ENCODE measurements at regions not wholly inside any gene's neighbourhood (a gene's known extent, or its start where the extent isn't known, plus 50 kb on each side); places are given as distances from the start of the nearest gene placed in this dataset.

GRCh38 chr2:57278451-57278850, 768.2 kb upstream of the VRK2 start:
- no peak for DNase-seq (ENCODE audit: low read depth)

- no peak for DNase-seq (ENCODE audit: low read depth)
Measured at GRCh38 chr2:57291209-57291608, 755.4 kb upstream of the VRK2 start.

GRCh38 chr2:57296795-57297517, 749.6 kb upstream of the VRK2 start:
- DNase-seq (ENCODE audit: low read depth) = peak; percentile 5

- DNase-seq (ENCODE audit: low read depth) = no peak
Measured at GRCh38 chr2:57313678-57314077, 732.9 kb upstream of the VRK2 start.

GRCh38 chr2:57314682-57315081, 731.9 kb upstream of the VRK2 start:
- no peak for DNase-seq (ENCODE audit: low read depth)

GRCh38 chr2:57330447-57330846, 716.2 kb upstream of the VRK2 start:
- DNase-seq (ENCODE audit: low read depth) = peak; percentile 1

GRCh38 chr2:57333221-57333620, 713.4 kb upstream of the VRK2 start:
- DNase-seq (ENCODE audit: low read depth) = no peak

GRCh38 chr2:57343391-57344006, 703.1 kb upstream of the VRK2 start:
- peak; percentile 59 for DNase-seq (ENCODE audit: low read depth)

GRCh38 chr2:57368190-57368589, 678.4 kb upstream of the VRK2 start:
- DNase-seq (ENCODE audit: low read depth) = no peak

- DNase-seq (ENCODE audit: low read depth) = peak; percentile 95
Measured at GRCh38 chr2:57370882-57371585, 675.6 kb upstream of the VRK2 start.

GRCh38 chr2:57372237-57372984, 674.2 kb upstream of the VRK2 start:
- peak; percentile 9 for DNase-seq (ENCODE audit: low read depth)

GRCh38 chr2:57373530-57373929, 673.1 kb upstream of the VRK2 start:
- DNase-seq (ENCODE audit: low read depth) = peak; percentile 68

GRCh38 chr2:57376985-57377384, 669.6 kb upstream of the VRK2 start:
- DNase-seq (ENCODE audit: low read depth) = peak; percentile 48

GRCh38 chr2:57386305-57386704, 660.3 kb upstream of the VRK2 start:
- no peak for DNase-seq (ENCODE audit: low read depth)

GRCh38 chr2:57396355-57397098, 650.1 kb upstream of the VRK2 start:
- no peak for DNase-seq (ENCODE audit: low read depth)

- DNase-seq (ENCODE audit: low read depth) = no peak
Measured at GRCh38 chr2:57397550-57398360, 648.9 kb upstream of the VRK2 start.

GRCh38 chr2:57399057-57399456, 647.5 kb upstream of the VRK2 start:
- no peak for DNase-seq (ENCODE audit: low read depth)

GRCh38 chr2:57402096-57402495, 644.5 kb upstream of the VRK2 start:
- DNase-seq (ENCODE audit: low read depth) = peak; percentile 23

- DNase-seq (ENCODE audit: low read depth) = no peak
Measured at GRCh38 chr2:57402755-57403154, 643.9 kb upstream of the VRK2 start.

GRCh38 chr2:57407772-57408201, 638.8 kb upstream of the VRK2 start:
- no peak for DNase-seq (ENCODE audit: low read depth)

All from myocyte (in vitro differentiated cells).